K562 (cell line): ENCODE measurements at regions not wholly inside any gene's neighbourhood (a gene's known extent, or its start where the extent isn't known, plus 50 kb on each side); places are given as distances from the start of the nearest gene placed in this dataset.

ENCODE experiments used
- ARID3B ChIP-seq: fragments of 250-450 bp; sonication (Bioruptor Pico); IDR thresholded peaks from 2 replicates; pipeline ENCODE4 v1.4.0; 2020; ENCODE audit warnings: borderline replicate concordance
- CEBPZ ChIP-seq: fragments of 150-350 bp; IDR thresholded peaks from 2 replicates; pipeline ENCODE4 v1.6.1; 2014; ENCODE audit warnings: low read depth, mild to moderate bottlenecking, low read length, borderline replicate concordance
- CTCF ChIP-seq, 3 experiments: IDR thresholded peaks in 2 of 3; conservative IDR thresholded peaks in 1 of 3; 2 replicates each; pipeline ENCODE4 v1.5.1; 2011 to 2012; ENCODE audit warnings: low read length in 3 of 3, mild to moderate bottlenecking in 3 of 3, control low read depth in 2 of 3, improper control_type of control experiment in 1 of 3, inconsistent platforms in 1 of 3, low read depth in 1 of 3, mixed read lengths in 1 of 3, moderate library complexity in 1 of 3; ENCODE audit not compliant: insufficient read depth in 2 of 3
- ELF1 ChIP-seq: fragments of 200-800 bp; sonication (Bioruptor generic); IDR thresholded peaks from 2 replicates; pipeline ENCODE4 v1.6.1; 2016; ENCODE audit warnings: missing genetic modification characterization, missing compliant biosample characterization
- ELK1 ChIP-seq: sonication (generic); formaldehyde crosslinking; IDR thresholded peaks from 2 replicates; pipeline ENCODE4 v1.8.1; 2022; ENCODE audit warnings: missing genetic modification reagents
- HOXB6 ChIP-seq: fragments of 250-450 bp; sonication (Bioruptor Pico); IDR thresholded peaks from 2 replicates; pipeline ENCODE4 v1.5.1; 2022; ENCODE audit warnings: mild to moderate bottlenecking, borderline replicate concordance
- JUND ChIP-seq, 2 experiments: IDR thresholded peaks; 2 replicates in 1 of 2; 3 replicates in 1 of 2; pipeline ENCODE4 v1.6.1; 2011; ENCODE audit warnings: borderline replicate concordance in 2 of 2, low read depth in 2 of 2, low read length in 2 of 2, improper control_type of control experiment in 1 of 2, missing biosample characterization in 1 of 2, missing genetic modification characterization in 1 of 2, missing genetic modification reagents in 1 of 2
- L3MBTL2 ChIP-seq: fragments of 450-650 bp; IDR thresholded peaks from 2 replicates; pipeline ENCODE4 v1.6.1; 2016; ENCODE audit warnings: mild to moderate bottlenecking, moderate library complexity
- OTX1 ChIP-seq: fragments of 450-650 bp; formaldehyde crosslinking; IDR thresholded peaks from 2 replicates; pipeline ENCODE4 v1.4.0; 2022; ENCODE audit warnings: mild to moderate bottlenecking
- POLR2A ChIP-seq: fragments of 450-650 bp; conservative IDR thresholded peaks from 2 replicates; pipeline ENCODE4 v1.6.1; 2016
- RFX1 ChIP-seq: fragments of 450-650 bp; IDR thresholded peaks from 2 replicates; pipeline ENCODE4 v1.6.1; 2016; ENCODE audit warnings: mild to moderate bottlenecking, moderate library complexity
- ZNF589 ChIP-seq: fragments of 200-800 bp; sonication (Bioruptor generic); IDR thresholded peaks from 2 replicates; pipeline ENCODE4 v1.6.1; 2016; ENCODE audit warnings: low read depth, missing genetic modification characterization, missing compliant biosample characterization
- ZNF76 ChIP-seq: fragments of 250-450 bp; sonication (Bioruptor Pico); IDR thresholded peaks from 2 replicates; pipeline ENCODE4 v1.4.0; 2020; ENCODE audit warnings: mild to moderate bottlenecking, moderate library complexity, borderline replicate concordance

GRCh38 chr10:112045938-112046337, 137.6 kb downstream of the GPAM start:
- TF ChIP-seq L3MBTL2 (no peak), ARID3B (CRISPR knock-in tag) (no peak), CEBPZ (no peak), ELK1 (CRISPR knock-in tag) (no peak), ZNF76 (no peak), ELF1 (tag) (no peak), ZNF589 (CRISPR knock-in tag) (no peak), RFX1 (no peak), OTX1 (no peak), CTCF (IDR thresholded peaks at IDR 0.05 in 2 of 3, conservative IDR thresholded peaks at IDR 0.05 in 1 of 3; ENCODE audit: insufficient read depth in 2 of 3, low read depth in 1 of 3, low read length in 3 of 3) (no peak), JUND (IDR thresholded peaks at IDR 0.05; ENCODE audit: borderline replicate concordance, low read depth, low read length) (no peak), JUND (tag; IDR thresholded peaks at IDR 0.05; ENCODE audit: borderline replicate concordance, low read depth, low read length) (no peak), POLR2A (no peak), HOXB6 (no peak)
